ENCODE measurements at regions not wholly inside any gene's neighbourhood (a gene's known extent, or its start where the extent isn't known, plus 50 kb on each side); places are given as distances from the start of the nearest gene placed in this dataset.
A peak's percentile ranks its signal among the peaks of the same experiment; 100 is the strongest.
"Not testable (repeated sequence)": the region's sequence is repeated elsewhere in the genome, so short reads cannot be mapped to it uniquely, and the experiment has no call there.

GRCh38 chr1:194039578-194039977 lies 853.2 kb upstream of the B3GALT2 start:
- peak in 2 of 10 donors; percentile 25 to 33 for DNase-seq
- POLR2A ChIA-PET: no interaction called here
- Mint-ChIP-seq H3K4me1 (peaks cover 6 to 21% (median 20%) of the 10 kb centered on the region in 4 donors), H3K9me3 (peaks cover 0 to 8% (median 2%) of the 10 kb centered on the region in 9 donors), H3K36me3 (peaks cover 0 to 3% (median 0%) of the 10 kb centered on the region in 3 donors), H3K27me3 (no peaks in the 10 kb centered on the region), H3K27ac (peak overlapping the region in 5 of 10 donors; percentile 18 to 74 (median 68)), H3K4me3 (peak overlapping the region; percentile 4 to 77 (median 52))
- peak; percentile 64 to 68 for ATAC-seq

- POLR2A ChIA-PET: no interaction called here
- DNase-seq (no peak), ATAC-seq (no peak)
- H3K4me1 Mint-ChIP-seq: peaks cover 0 to 4% (median under 1%) of the 10 kb centered on the region in 4 donors
- peaks cover 0 to 24% (median 12%) of the 10 kb centered on the region in 9 donors for H3K9me3 Mint-ChIP-seq
- H3K27me3 Mint-ChIP-seq: no peaks in the 10 kb centered on the region
- peaks cover 0 to 15% (median 7%) of the 10 kb centered on the region in 3 donors for H3K36me3 Mint-ChIP-seq
- no peak overlapping the region for H3K4me3 Mint-ChIP-seq
- no peak overlapping the region for H3K27ac Mint-ChIP-seq
Measured at GRCh38 chr1:194033646-194034045, 847.2 kb upstream of the B3GALT2 start.

DNA sequence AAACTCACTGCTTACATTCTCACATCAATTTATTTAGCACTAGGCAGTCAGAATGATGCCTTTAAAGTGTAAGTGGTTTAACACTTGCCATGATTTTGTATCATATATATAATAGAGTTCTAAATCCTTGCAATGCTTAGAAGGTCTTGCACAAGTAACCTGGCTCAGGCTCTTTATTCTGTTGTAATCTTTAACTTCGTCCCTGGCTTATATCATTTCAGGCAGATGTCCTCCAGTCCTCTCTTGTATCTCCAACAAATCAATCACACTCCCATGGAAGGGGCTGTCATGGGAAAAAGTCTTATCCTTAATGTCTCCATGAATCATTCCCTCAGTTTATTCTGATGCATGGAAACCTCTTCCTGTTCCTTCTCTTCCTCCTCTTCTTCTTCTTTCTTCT lies 841.6 kb upstream of the B3GALT2 start:
- no peaks in the 10 kb centered on the region for H3K27me3 Mint-ChIP-seq
- DNase-seq (no peak), ATAC-seq (no peak)
- H3K9me3 Mint-ChIP-seq: peaks cover 0 to 21% (median 0%) of the 10 kb centered on the region in 9 donors
- H3K4me1 Mint-ChIP-seq: peaks cover 0 to 6% (median 3%) of the 10 kb centered on the region in 4 donors
- H3K4me3 Mint-ChIP-seq: no peak overlapping the region
- peaks cover 0 to 4% (median 0%) of the 10 kb centered on the region in 3 donors for H3K36me3 Mint-ChIP-seq
- POLR2A ChIA-PET: no interaction called here
- H3K27ac Mint-ChIP-seq: no peak overlapping the region

DNA sequence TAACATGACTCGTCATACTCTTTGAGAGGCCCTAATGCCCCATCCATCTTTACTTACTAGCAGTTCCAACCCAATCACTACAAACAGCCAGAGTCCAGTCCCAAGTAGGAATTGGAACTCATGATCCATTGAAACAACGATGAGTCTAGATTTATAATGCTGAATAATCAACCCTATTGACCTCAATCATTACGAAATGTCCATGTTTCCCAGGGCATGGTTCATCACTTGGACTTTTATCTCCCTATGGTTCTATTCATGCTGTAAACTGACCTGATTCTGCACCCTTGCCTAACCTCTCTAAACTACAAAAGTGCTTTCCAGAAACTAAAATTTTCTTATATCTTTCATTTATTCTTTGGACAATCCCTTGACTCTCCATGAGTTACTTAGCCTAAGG lies 840.0 kb upstream of the B3GALT2 start:
- H3K27ac Mint-ChIP-seq: peak overlapping the region in 1 of 10 donors; percentile 21
- no peaks in the 10 kb centered on the region for H3K27me3 Mint-ChIP-seq
- DNase-seq: no peak
- no peaks in the 10 kb centered on the region for H3K36me3 Mint-ChIP-seq
- POLR2A ChIA-PET: no interaction called here
- peaks cover 0 to 6% (median 3%) of the 10 kb centered on the region in 4 donors for H3K4me1 Mint-ChIP-seq
- peaks cover 0 to 17% (median under 1%) of the 10 kb centered on the region in 9 donors for H3K9me3 Mint-ChIP-seq
- no peak for ATAC-seq
- H3K4me3 Mint-ChIP-seq: no peak overlapping the region

DNA sequence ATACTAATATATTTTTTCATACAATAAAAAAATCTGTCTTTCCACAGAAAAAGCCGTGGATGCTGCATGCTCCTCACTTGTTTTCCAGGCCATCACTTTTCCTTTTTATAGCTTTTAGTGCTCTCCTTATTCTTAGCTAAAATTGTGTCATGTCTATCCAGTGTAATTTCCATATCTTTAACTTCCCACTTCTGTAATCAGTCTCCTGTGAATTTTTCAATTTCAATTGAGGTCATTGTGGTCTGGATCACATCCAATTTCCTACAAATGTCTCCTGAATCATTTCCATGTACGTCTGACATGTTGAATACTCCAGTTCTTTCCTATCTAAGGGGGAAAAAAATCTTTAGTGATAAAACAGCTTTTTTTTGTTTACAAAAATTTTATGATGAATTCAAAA lies 838.2 kb upstream of the B3GALT2 start:
- POLR2A ChIA-PET: no interaction called here
- no peak for ATAC-seq
- Mint-ChIP-seq H3K9me3 (peaks cover 0 to 17% (median 3%) of the 10 kb centered on the region in 9 donors), H3K27me3 (no peaks in the 10 kb centered on the region), H3K36me3 (peaks cover 0 to 4% (median 3%) of the 10 kb centered on the region in 3 donors), H3K4me1 (peaks cover 0 to 5% (median 3%) of the 10 kb centered on the region in 4 donors), H3K4me3 (no peak overlapping the region), H3K27ac (no peak overlapping the region)
- DNase-seq: no peak

- ATAC-seq (no peak), DNase-seq (no peak)
- Mint-ChIP-seq H3K27me3 (no peaks in the 10 kb centered on the region), H3K9me3 (peaks cover 0 to 22% (median 8%) of the 10 kb centered on the region in 9 donors), H3K27ac (no peak overlapping the region), H3K4me3 (no peak overlapping the region), H3K4me1 (peaks cover 0 to 2% (median 0%) of the 10 kb centered on the region in 4 donors), H3K36me3 (peaks cover 0 to 9% (median 2%) of the 10 kb centered on the region in 3 donors)
- POLR2A ChIA-PET: no interaction called here
Measured at GRCh38 chr1:194014014-194014413, 827.6 kb upstream of the B3GALT2 start.

DNA sequence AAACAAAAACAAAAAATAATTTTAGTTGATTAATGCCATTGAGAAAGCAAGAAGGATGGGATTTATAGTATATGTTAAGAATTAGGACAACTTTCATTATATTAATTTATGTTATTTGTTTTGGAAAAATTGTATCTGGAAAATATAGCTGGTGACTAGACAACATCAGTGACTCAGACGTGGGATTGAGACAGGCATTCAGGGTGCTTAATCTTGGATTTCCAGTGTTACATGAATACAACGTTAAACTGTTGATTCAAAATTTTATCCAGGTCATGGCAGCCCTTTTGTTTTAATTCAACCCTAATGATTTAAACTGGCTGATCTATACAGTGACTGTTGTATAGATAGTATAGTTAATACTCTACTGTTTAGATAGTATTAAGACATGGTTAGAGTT lies 827.1 kb upstream of the B3GALT2 start:
- Mint-ChIP-seq H3K9me3 (peaks cover 0 to 22% (median 6%) of the 10 kb centered on the region in 9 donors), H3K36me3 (peaks cover 0 to 14% (median 4%) of the 10 kb centered on the region in 3 donors), H3K27me3 (no peaks in the 10 kb centered on the region), H3K4me1 (peaks cover 0 to 2% (median 0%) of the 10 kb centered on the region in 4 donors), H3K4me3 (no peak overlapping the region), H3K27ac (no peak overlapping the region)
- no peak for ATAC-seq
- no peak for DNase-seq
- POLR2A ChIA-PET: no interaction called here

DNA sequence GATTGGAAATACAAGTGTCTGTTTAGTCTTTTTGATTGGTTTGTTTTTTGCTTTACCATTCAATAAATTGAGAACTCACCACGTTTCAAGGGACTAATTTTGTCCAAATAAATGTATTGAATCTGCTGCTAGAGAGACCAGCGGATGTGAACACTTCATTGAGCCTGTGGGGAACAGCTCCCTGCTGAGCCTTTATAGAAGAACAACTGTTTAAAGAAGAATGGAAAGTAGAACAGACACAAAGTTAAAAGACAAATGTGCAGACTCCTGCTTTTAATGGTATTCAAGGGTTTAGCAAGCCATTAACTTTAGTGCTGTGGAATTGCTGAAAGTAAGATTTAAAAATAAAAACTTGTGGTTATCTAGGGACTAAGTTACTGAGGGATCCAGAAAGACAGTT lies 817.7 kb upstream of the B3GALT2 start:
- Mint-ChIP-seq H3K4me1 (no peaks in the 10 kb centered on the region), H3K36me3 (peaks cover 0 to 8% (median 2%) of the 10 kb centered on the region in 3 donors), H3K27ac (no peak overlapping the region), H3K27me3 (no peaks in the 10 kb centered on the region), H3K4me3 (no peak overlapping the region), H3K9me3 (peaks cover 0 to 17% (median 2%) of the 10 kb centered on the region in 9 donors)
- DNase-seq: no peak
- ATAC-seq: no peak
- POLR2A ChIA-PET: no interaction called here

- H3K9me3 Mint-ChIP-seq, POLR2A ChIA-PET, H3K27ac Mint-ChIP-seq, H3K36me3 Mint-ChIP-seq, H3K27me3 Mint-ChIP-seq, H3K4me3 Mint-ChIP-seq, ATAC-seq, H3K4me1 Mint-ChIP-seq, DNase-seq: not testable (repeated sequence)
Measured at GRCh38 chr1:194001726-194002350, 815.4 kb upstream of the B3GALT2 start.

DNA sequence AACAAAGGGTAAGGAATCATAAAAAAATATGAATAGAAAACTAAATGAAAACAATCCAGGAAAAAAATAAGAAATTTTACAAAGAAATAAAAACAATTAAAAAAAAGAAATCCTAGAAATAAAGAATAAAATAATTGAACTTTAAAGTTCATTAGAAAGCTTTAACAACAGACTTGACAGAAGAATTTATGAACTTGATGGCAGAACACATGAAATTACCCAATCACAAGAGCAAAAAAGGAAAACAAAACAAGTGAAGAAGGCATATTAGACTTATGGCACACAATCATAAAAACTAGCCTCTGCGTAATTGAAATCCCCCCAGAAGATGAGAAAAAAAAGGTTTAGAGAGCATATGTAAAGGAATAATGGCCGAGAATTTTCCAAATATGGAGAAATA lies 802.5 kb upstream of the B3GALT2 start:
- peaks cover 0 to 26% (median 26%) of the 10 kb centered on the region in 3 donors for H3K36me3 Mint-ChIP-seq
- H3K27me3 Mint-ChIP-seq: no peaks in the 10 kb centered on the region
- no peak overlapping the region for H3K27ac Mint-ChIP-seq
- peaks cover 6 to 51% (median 30%) of the 10 kb centered on the region in 9 donors for H3K9me3 Mint-ChIP-seq
- POLR2A ChIA-PET: no interaction called here
- ATAC-seq (no peak), DNase-seq (no peak)
- no peak overlapping the region for H3K4me3 Mint-ChIP-seq
- H3K4me1 Mint-ChIP-seq: peaks cover 0 to 2% (median 0%) of the 10 kb centered on the region in 4 donors

DNA sequence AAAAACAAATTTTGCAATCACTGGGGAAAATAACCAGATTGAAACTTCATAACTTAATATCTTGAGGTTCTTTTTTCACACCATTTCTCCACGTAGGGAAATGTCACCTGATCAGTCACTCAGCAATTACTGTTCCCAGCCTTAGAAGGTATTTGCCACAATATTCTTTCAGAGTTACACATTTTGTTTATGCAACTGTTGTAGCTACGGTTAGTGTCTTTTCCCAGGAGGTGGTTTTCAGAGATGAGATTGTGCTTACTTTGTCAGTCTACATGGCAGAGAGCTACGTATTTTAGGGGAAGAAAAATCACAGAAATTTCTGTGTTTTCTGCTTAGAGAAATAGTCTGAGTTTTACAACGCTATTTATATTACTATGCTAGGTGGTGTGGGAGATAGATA lies 792.8 kb upstream of the B3GALT2 start:
- DNase-seq (no peak), ATAC-seq (no peak)
- Mint-ChIP-seq H3K4me1 (peaks cover 0 to 2% (median 0%) of the 10 kb centered on the region in 4 donors), H3K27me3 (no peaks in the 10 kb centered on the region), H3K9me3 (peaks cover 0 to 5% (median 0%) of the 10 kb centered on the region in 9 donors), H3K4me3 (no peak overlapping the region), H3K27ac (no peak overlapping the region), H3K36me3 (peaks cover 0 to 2% (median 0%) of the 10 kb centered on the region in 3 donors)
- POLR2A ChIA-PET: no interaction called here

DNA sequence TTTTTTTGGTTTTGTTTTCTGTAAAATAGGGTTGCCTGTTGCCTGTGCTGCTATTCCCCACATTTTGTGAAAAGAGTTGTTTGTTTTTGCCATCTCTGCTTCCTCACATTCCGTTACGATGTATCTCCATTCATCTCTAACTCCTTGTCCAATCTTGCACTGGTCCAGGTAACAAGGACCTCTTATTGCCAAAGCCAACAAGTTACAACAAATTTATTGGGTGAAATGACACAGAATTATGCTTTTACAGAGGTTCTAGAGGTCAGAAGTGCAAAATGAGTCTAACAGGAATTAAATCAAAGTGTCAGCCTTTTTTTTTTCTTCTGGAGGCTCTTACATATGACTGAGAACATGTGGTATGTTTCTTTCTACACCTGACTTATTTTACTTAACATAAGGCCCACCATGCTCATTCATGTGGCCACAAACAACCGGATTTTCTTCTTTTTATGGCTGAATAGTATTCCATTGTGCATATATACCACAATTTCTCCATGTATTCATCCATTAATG lies 787.9 kb upstream of the B3GALT2 start:
- H3K36me3 Mint-ChIP-seq: peaks cover 0 to 2% (median 0%) of the 10 kb centered on the region in 3 donors
- no peak overlapping the region for H3K27ac Mint-ChIP-seq
- DNase-seq (no peak), ATAC-seq (no peak)
- H3K9me3 Mint-ChIP-seq: peaks cover 0 to 8% (median 0%) of the 10 kb centered on the region in 9 donors
- H3K27me3 Mint-ChIP-seq: no peaks in the 10 kb centered on the region
- POLR2A ChIA-PET: no interaction called here
- H3K4me1 Mint-ChIP-seq: peaks cover 0 to 3% (median under 1%) of the 10 kb centered on the region in 4 donors
- no peak overlapping the region for H3K4me3 Mint-ChIP-seq

GRCh38 chr1:193973428-193973827 lies 787.0 kb upstream of the B3GALT2 start:
- ATAC-seq: no peak
- Mint-ChIP-seq H3K4me1 (peaks cover 0 to 3% (median under 1%) of the 10 kb centered on the region in 4 donors), H3K27me3 (no peaks in the 10 kb centered on the region), H3K9me3 (peaks cover 0 to 8% (median 0%) of the 10 kb centered on the region in 9 donors), H3K36me3 (peaks cover 0 to 2% (median 0%) of the 10 kb centered on the region in 3 donors), H3K4me3 (no peak overlapping the region), H3K27ac (no peak overlapping the region)
- DNase-seq: no peak
- POLR2A ChIA-PET: no interaction called here

All from naive thymus-derived CD8-positive, alpha-beta T cell (primary cell).